SK-N-SH (cell line): ENCODE measurements at regions not wholly inside any gene's neighbourhood (a gene's known extent, or its start where the extent isn't known, plus 50 kb on each side); places are given as distances from the start of the nearest gene placed in this dataset.

ENCODE experiments used
- CTCF ChIP-seq: fragments of 200-600 bp; sonication (generic); IDR thresholded peaks from 2 replicates; pipeline ENCODE4 v1.6.1; 2017; ENCODE audit warnings: antibody characterized with exemption, mild to moderate bottlenecking, moderate library complexity
- MAX ChIP-seq: IDR thresholded peaks from 2 replicates; pipeline ENCODE4 v1.4.0; 2012; ENCODE audit warnings: low read depth
- MEF2A ChIP-seq: IDR thresholded peaks from 2 replicates; pipeline ENCODE4 v1.4.0; 2012; ENCODE audit warnings: low read depth, borderline replicate concordance
- MXI1 ChIP-seq: IDR thresholded peaks from 2 replicates; pipeline ENCODE4 v1.6.1; 2012; ENCODE audit warnings: mild to moderate bottlenecking, low read depth, low read length, improper control_type of control experiment
- RAD21 ChIP-seq: IDR thresholded peaks from 2 replicates; pipeline ENCODE4 v1.6.1; 2012; ENCODE audit warnings: mild to moderate bottlenecking, low read length
- SMC3 ChIP-seq: IDR thresholded peaks from 2 replicates; pipeline ENCODE4 v1.6.1; 2012; ENCODE audit warnings: low read depth, low read length, improper control_type of control experiment

GRCh38 chr10:124161601-124162000 lies 68.2 kb upstream of the CHST15 start:
- TF ChIP-seq SMC3 (no peak), RAD21 (no peak), MEF2A (no peak), MAX (no peak), CTCF (no peak), MXI1 (no peak)
